GM06990 (cell line): ENCODE measurements at regions not wholly inside any gene's neighbourhood (a gene's known extent, or its start where the extent isn't known, plus 50 kb on each side); places are given as distances from the start of the nearest gene placed in this dataset.

Source experiments
- DNase-seq: peaks from one replicate; pipeline ENCODE4 v3.0.0-alpha.2; 2011; ENCODE audit not compliant: insufficient read length; ENCODE audit errors: extremely low read depth
- H3K27me3 ChIP-seq: replicated peaks from 2 replicates; pipeline ENCODE4 v1.6.0; 2011; ENCODE audit warnings: low read length; ENCODE audit not compliant: control insufficient read depth, insufficient read depth
- H3K36me3 ChIP-seq: 2 replicates; pipeline ENCODE4 v1.5.1; 2011; ENCODE audit warnings: low read length; ENCODE audit not compliant: control insufficient read depth, insufficient read depth
- H3K4me3 ChIP-seq: replicated peaks from 2 replicates; pipeline ENCODE4 v1.5.1; 2011; ENCODE audit warnings: low read depth, mild to moderate bottlenecking, control low read depth, low read length
- TF ChIP-seq, protein P1 (sequence below): IDR thresholded peaks from 2 replicates; pipeline ENCODE4 v1.5.1; 2011; ENCODE audit warnings: low read length, control low read depth, mild to moderate bottlenecking, inconsistent platforms; ENCODE audit not compliant: insufficient read depth, poor library complexity, severe bottlenecking

DNA sequence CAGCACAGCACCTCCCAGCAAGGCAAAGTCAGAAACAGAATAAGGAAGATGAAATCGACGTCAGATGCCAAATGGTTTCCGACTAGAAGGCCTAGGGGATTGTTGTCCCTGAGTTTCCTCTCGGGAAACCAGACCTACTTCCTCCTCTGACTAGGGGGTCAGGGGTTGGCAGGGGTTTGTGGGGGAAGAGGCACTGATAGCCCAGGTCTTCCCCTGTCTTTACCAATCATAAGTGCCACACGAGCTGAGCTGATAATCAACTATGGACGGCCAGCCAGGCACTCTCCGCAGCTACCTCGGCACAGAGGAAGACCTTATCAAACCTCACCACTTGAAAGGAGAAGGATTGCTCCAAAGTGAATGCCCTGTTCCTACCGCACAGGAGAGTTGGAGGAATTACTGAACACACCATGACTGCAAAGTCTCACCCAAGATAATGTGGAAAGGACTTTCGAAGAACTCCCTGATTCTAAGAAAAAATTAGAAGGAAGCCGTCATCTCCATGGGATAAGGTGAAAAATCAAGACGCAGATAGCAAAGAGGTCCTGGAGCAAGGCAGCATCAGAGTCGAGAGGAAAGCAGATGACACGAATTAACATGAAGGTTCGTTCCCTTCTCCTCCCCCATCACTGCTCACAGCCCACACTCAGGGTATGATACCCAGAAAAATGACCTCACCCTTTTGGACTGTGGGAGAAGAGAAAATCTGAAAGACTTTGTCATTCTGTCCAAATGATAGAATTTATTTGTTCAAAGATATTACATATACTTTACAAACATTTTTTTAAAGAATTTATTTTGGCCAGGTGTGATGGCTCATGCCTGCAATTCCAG lies 77.7 kb upstream of the MED13L start:
- Histone ChIP-seq H3K36me3 (no peaks in the 10 kb centered on the region), H3K4me3 (no peak overlapping the region), H3K27me3 (no peaks in the 10 kb centered on the region; the same call in none of the 2 replicates)
- no peak for DNase-seq
- TF ChIP-seq, protein P1, sequence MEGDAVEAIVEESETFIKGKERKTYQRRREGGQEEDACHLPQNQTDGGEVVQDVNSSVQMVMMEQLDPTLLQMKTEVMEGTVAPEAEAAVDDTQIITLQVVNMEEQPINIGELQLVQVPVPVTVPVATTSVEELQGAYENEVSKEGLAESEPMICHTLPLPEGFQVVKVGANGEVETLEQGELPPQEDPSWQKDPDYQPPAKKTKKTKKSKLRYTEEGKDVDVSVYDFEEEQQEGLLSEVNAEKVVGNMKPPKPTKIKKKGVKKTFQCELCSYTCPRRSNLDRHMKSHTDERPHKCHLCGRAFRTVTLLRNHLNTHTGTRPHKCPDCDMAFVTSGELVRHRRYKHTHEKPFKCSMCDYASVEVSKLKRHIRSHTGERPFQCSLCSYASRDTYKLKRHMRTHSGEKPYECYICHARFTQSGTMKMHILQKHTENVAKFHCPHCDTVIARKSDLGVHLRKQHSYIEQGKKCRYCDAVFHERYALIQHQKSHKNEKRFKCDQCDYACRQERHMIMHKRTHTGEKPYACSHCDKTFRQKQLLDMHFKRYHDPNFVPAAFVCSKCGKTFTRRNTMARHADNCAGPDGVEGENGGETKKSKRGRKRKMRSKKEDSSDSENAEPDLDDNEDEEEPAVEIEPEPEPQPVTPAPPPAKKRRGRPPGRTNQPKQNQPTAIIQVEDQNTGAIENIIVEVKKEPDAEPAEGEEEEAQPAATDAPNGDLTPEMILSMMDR, result no peak

DNA sequence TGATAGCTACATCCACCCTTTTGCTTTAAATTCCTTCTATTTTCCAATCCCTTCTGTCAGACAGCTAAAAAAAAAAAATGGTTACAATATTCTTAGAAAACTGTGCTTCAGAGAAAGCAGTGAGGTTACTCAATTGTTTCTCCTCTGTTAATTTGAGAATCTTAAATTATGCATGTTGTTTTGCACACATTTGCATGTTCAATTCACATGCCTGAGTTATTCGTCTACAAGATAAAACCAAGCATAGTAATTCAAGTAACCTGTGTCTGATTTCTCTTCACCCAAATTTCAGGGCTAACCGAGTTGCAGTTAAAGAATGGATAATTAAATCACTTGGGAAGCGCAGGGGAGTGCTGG lies 81.0 kb upstream of the MED13L start:
- no peak overlapping the region for H3K4me3 ChIP-seq
- H3K36me3 ChIP-seq, result no peaks in the 10 kb centered on the region
- H3K27me3 ChIP-seq, result no peaks in the 10 kb centered on the region; the same call in 1 of the 2 replicates
- TF ChIP-seq, protein P1, result no peak
- DNase-seq, result no peak

DNA sequence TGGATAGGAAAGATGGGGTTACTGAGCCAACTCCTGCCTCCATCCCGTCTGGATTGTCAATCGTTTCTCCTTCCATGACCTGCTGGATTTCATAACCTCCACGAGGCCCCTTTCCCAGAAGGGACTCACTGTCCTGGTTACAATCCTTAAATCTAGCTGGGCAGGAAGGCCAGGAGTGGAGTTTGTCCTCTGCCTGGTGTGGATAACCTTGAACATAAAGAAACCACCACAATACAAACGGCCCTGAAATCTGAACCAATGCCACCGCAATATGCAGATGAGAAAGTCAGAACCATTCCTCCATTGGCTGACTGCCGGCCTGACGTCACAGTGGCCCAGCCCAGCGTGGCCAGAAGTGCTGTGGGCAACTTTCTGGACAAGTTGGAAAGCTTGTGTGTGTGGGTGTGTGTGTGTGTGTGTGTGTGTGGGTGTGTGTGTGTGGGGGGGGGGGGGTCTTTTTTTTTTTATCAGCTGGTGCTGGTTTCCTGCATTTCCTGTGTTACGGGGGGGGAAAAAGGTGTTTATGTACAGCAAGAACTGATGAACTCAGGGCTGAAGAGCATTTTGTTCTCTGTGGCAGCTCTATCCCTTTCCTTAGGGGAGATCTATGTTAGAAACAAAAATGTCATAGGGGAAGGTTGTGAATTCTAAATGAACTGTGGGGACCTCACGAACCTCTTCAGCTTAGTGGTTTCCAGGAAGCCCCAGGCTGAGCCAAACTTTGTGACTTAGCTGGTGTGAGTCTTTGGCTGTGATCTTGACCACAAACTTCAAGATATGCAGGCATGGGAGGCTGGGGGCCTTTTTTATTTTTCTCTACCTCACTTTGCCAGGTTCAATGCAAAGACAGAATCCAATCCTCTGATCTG lies 81.6 kb upstream of the MED13L start:
- DNase-seq, result peak; percentile 78
- no peaks in the 10 kb centered on the region for H3K36me3 ChIP-seq
- TF ChIP-seq, protein P1, result no peak
- no peak overlapping the region for H3K4me3 ChIP-seq
- no peaks in the 10 kb centered on the region for H3K27me3 ChIP-seq

DNA sequence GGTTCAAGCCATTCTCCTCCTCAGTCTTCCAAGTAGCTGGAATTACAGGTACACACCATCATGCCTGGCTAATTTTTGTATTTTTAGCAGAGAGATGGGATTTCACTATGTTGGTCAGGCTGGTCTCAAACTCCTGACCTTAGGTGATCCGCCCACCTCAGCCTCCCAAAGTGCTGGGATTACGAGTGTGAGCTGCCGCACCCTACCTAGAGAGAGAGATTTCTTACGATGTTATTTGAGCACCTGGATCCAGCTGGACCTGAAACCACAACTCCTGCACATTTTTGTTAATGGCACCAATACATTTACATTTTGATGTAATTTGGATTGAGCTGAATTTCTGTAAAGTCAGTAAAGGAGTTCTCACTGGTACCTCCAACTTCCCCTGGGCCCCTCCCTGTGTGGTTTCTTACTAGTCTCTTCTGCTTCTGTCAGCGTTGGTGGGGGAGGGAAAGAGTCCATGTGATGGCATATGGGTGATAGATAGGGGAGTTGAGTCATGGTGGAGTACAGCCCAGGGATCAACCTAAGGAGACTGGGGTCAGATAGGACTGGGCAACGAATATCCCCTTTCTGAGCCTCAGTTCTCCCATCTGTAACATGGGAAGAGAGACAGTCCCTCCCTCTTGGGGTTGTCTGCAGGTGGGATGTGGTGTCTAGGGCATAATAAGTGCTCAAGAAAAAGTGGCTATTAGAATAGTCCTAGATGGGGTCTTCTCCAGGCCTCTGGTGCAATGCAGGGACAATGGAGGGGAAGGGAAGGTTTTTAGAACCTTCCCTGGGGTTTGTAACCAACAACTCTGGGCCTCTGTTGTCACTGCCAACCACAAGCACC lies 83.3 kb upstream of the MED13L start:
- TF ChIP-seq, protein P1, result no peak
- no peaks in the 10 kb centered on the region for H3K27me3 ChIP-seq
- DNase-seq, result no peak
- H3K36me3 ChIP-seq, result no peaks in the 10 kb centered on the region
- no peak overlapping the region for H3K4me3 ChIP-seq

DNA sequence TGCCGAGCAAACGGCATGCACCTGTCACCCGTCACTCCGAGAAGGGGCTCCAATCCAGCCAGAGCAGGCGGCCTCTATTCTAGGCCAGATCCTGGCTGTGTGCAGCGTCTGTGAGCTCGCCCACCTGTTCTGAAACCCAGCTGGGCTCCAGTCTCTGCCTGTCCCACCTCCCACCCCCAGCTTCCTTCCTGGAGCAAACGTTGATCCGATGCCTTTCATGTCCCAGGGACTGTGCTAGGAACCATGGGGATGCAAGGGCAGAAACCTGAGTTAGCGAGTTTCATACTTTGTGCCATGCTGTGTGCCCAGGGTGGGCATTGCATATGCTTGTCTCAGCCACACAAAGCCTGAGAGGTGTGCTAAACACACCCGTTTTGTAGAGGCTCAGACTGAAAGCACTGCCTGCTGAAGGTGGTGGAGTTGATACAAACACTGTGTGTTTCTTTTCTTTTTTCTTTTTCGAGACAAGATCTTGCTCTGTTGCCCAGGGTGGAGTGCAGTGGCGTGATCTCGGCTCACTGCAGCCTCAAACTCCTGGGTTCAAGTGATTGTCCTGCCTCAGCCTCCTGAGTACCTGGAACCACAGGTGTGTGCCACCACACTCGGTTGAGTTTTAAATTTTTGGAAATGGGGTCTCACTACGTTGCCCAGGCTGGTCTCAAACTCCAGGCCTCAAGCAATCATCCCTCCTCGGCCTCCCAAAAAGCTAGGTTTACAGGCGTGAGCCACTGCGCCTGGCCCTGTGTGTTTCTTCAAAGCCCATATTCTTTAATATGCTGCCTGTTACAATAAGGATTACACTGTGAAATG lies 84.1 kb upstream of the MED13L start:
- TF ChIP-seq, protein P1, result no peak
- H3K36me3 ChIP-seq, result no peaks in the 10 kb centered on the region

More for the DNA sequence above, 84.1 kb upstream of the MED13L start:
- DNase-seq, result peak; percentile 36
- Histone ChIP-seq H3K4me3 (no peak overlapping the region), H3K27me3 (peaks cover 1% of the 10 kb centered on the region; the same call in 1 of the 2 replicates)
